ENCODE measurements at regions not wholly inside any gene's neighbourhood (a gene's known extent, or its start where the extent isn't known, plus 50 kb on each side); places are given as distances from the start of the nearest gene placed in this dataset.

GRCh38 chr2:18674309-18674708 lies 84.9 kb upstream of the NT5C1B start:
- in situ Hi-C loops (cut with HindIII; ENCODE audit: extremely low pct_ligation_motif_present, low pct_unique_long_range_greater_than_20kb) (no loop called here), intact Hi-C loops (cut with micrococcal nuclease; ENCODE audit: unreplicated experiment) (no loop called here)
- no TSS peak for BruUV-seq (replicated peaks)
- Histone ChIP-seq H2AFZ (ENCODE audit: low read length) (no peak overlapping the region), H3K36me3 (replicated peaks in 1 of 2; ENCODE audit: control insufficient read depth in 1 of 2, insufficient read depth in 2 of 2, low read length in 2 of 2) (no peaks in the 10 kb centered on the region), H3K27ac (ENCODE audit: extremely low read length, insufficient read depth, low read length) (no peak overlapping the region), H3K27me3 (ENCODE audit: control insufficient read depth in 1 of 2, insufficient read depth in 2 of 2, low read length in 2 of 2) (no peaks in the 10 kb centered on the region), H3K9me3 (ENCODE audit: low read length) (peaks cover 28% of the 10 kb centered on the region), H3K4me1 (ENCODE audit: insufficient read depth, low read length) (no peaks in the 10 kb centered on the region), H3K9ac (ENCODE audit: insufficient read depth, low read depth, low read length) (no peak overlapping the region), H3K79me2 (ENCODE audit: insufficient read depth, low read length) (no peaks in the 10 kb centered on the region), H3K4me3 (replicated peaks in 1 of 3; ENCODE audit: insufficient read depth in 1 of 3, low read depth in 2 of 3, low read length in 3 of 3) (no peak overlapping the region), H3K4me2 (ENCODE audit: low read depth, low read length) (no peak overlapping the region), H4K20me1 (ENCODE audit: insufficient read depth, low read length) (no peaks in the 10 kb centered on the region)
- TF ChIP-seq SCMH1 (CRISPR knock-in tag; IDR thresholded peaks at IDR 0.05; ENCODE audit: borderline replicate concordance) (no peak), AGO2 (optimal IDR thresholded peaks at IDR 0.05; ENCODE audit: low read depth, low read length) (no peak), ZNF839 (CRISPR knock-in tag; IDR thresholded peaks at IDR 0.05; ENCODE audit: borderline replicate concordance) (no peak), ZNF337 (CRISPR knock-in tag; IDR thresholded peaks at IDR 0.05; ENCODE audit: borderline replicate concordance, low read depth) (peak; percentile 99; the same call in 1 of the 2 replicates)
- no peak for ATAC-seq
- no peak for FAIRE-seq
- no peak for DNase-seq (ENCODE audit: low spot score)
- POLR2A ChIA-PET, result no interaction called here
- CTCF ChIA-PET (ENCODE audit: low intra/inter-chr PET ratio, low total read pairs), result no interaction called here

- DNase-seq (ENCODE audit: low spot score) (no peak), FAIRE-seq (no peak)
- in situ Hi-C loops (cut with HindIII; ENCODE audit: extremely low pct_ligation_motif_present, low pct_unique_long_range_greater_than_20kb), result no loop called here
- TF ChIP-seq ZNF724P (CRISPR knock-in tag; IDR thresholded peaks at IDR 0.05; ENCODE audit: borderline replicate concordance), result no peak
- no peak for TF ChIP-seq NR0B2 (CRISPR knock-in tag; IDR thresholded peaks at IDR 0.05)
- no peak for TF ChIP-seq HNRNPK (IDR thresholded peaks at IDR 0.05; ENCODE audit: low read depth, low read length, poor library complexity, severe bottlenecking)
- no peak for TF ChIP-seq KDM4B (CRISPR knock-in tag; IDR thresholded peaks at IDR 0.05)
- no peak for TF ChIP-seq THAP9 (CRISPR knock-in tag; IDR thresholded peaks at IDR 0.05; ENCODE audit: borderline replicate concordance)
- TF ChIP-seq YEATS4 (CRISPR knock-in tag; IDR thresholded peaks at IDR 0.05; ENCODE audit: borderline replicate concordance), result no peak
- no peak for TF ChIP-seq GATAD2A (CRISPR knock-in tag; IDR thresholded peaks at IDR 0.05)
- TF ChIP-seq CSRNP1 (CRISPR knock-in tag; IDR thresholded peaks at IDR 0.05), result no peak
Measured at GRCh38 chr2:18671363-18671762, 82.0 kb upstream of the NT5C1B start.

More at GRCh38 chr2:18671363-18671762, 82.0 kb upstream of the NT5C1B start:
- Histone ChIP-seq H2AFZ (ENCODE audit: low read length) (no peak overlapping the region), H3K4me3 (replicated peaks in 1 of 3; ENCODE audit: insufficient read depth in 1 of 3, low read depth in 2 of 3, low read length in 3 of 3) (no peak overlapping the region), H3K27me3 (ENCODE audit: control insufficient read depth in 1 of 2, insufficient read depth in 2 of 2, low read length in 2 of 2) (no peaks in the 10 kb centered on the region), H3K4me2 (ENCODE audit: low read depth, low read length) (no peak overlapping the region), H3K27ac (ENCODE audit: extremely low read length, insufficient read depth, low read length) (no peak overlapping the region), H4K20me1 (ENCODE audit: insufficient read depth, low read length) (no peaks in the 10 kb centered on the region), H3K9ac (ENCODE audit: insufficient read depth, low read depth, low read length) (no peak overlapping the region), H3K4me1 (ENCODE audit: insufficient read depth, low read length) (no peaks in the 10 kb centered on the region), H3K79me2 (ENCODE audit: insufficient read depth, low read length) (no peaks in the 10 kb centered on the region), H3K36me3 (replicated peaks in 1 of 2; ENCODE audit: control insufficient read depth in 1 of 2, insufficient read depth in 2 of 2, low read length in 2 of 2) (no peaks in the 10 kb centered on the region), H3K9me3 (ENCODE audit: low read length) (peaks cover 28% of the 10 kb centered on the region)
- BruUV-seq (replicated peaks), result no TSS peak
- POLR2A ChIA-PET, result no interaction called here
- CTCF ChIA-PET (ENCODE audit: low intra/inter-chr PET ratio, low total read pairs), result no interaction called here
- intact Hi-C loops (cut with micrococcal nuclease; ENCODE audit: unreplicated experiment), result no loop called here
- no peak for ATAC-seq
